GM18511 (cell line): ENCODE measurements at regions not wholly inside any gene's neighbourhood (a gene's known extent, or its start where the extent isn't known, plus 50 kb on each side); places are given as distances from the start of the nearest gene placed in this dataset.

ENCODE experiments used
- ATAC-seq: cut with Tn5 transposase; IDR thresholded peaks from one replicate; pipeline ENCODE4 v1.9.1; 2021; ENCODE audit warnings: mild to moderate bottlenecking, moderate library complexity; ENCODE audit not compliant: unreplicated experiment

GRCh38 chr9:90419221-90419851 lies 223.3 kb downstream of the DIRAS2 start:
- ATAC-seq: no peak

DNA sequence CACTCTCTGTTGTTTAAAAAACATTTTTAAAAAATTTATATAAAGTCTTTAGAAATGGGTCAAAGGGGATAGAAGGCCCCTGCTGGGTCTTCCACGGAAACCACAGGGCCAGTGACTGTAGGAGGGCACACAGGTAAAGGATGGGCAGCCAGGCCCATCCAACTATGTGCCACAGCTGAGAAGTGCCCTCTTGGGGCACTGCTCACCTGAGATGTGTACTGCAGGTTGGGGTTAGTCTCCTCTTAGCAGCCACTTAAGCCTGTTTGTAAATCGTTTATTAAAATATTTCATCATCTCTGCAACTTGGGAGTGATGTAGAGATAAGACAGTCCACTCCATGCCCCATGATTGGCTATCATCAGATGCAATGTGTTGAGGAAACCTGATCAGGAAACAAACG lies 222.4 kb downstream of the DIRAS2 start:
- no peak for ATAC-seq

GRCh38 chr9:90420768-90421513 lies 221.7 kb downstream of the DIRAS2 start:
- no peak for ATAC-seq

DNA sequence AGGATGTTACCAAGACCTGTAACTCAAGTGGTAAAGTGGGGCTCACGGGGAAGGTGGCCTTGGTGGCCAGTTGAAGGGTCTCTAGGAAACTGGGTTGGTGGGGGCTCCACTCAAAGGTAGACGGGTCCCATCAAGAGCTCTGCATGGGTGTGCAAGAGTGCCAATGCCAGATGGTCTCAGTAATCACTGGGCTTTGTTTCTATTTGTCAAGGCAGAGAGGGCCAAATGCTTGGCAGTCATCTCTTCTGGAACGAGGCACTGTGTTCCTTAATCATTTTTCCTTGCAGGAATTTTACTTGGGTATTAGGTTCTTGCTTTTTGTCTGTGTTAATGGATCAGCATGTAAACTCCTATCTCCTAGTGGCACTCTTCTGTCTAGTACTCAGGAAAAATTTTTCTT lies 220.8 kb downstream of the DIRAS2 start:
- no peak for ATAC-seq

- no peak for ATAC-seq
These were observed 218.9 kb downstream of the DIRAS2 start for GRCh38 chr9:90423661-90424193.

DNA sequence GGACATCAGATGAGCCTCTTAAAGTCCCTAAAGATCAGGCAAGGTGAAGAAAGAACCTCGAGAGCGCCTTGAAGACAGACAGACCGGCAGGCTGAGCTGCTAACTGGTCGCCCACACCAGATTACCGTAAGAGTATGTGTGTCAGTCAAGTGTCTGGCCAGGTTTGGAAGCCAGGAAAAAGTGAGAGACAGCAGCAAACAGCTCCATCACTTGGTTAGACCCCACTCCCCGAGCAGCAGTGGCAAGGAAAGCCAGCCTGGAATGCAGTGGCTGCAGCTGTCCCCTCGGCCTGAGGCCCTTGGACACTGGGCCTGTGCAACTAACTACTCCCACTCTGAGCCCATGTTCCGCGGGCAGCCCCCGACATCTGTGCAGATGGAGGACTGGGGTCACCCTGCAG lies 214.1 kb downstream of the DIRAS2 start:
- no peak for ATAC-seq

DNA sequence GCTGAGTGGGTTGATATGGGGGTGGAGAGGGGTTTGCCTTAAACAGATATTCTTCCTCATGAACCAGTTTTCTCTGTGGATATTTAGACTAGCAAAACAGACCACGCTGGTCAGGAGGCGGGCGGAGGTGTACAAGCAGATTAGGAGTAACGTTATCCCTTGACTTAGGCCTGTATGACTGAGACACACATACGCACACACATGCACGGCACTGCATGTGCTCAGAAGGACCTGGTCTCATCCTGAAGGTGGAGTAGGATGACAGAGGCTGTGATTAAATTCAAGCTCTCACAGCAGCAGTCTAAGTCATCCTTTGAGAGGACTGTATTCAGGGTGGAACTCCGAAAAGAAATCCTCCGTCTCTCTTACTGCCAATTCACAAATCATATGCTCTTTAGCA lies 209.7 kb downstream of the DIRAS2 start:
- ATAC-seq: no peak

DNA sequence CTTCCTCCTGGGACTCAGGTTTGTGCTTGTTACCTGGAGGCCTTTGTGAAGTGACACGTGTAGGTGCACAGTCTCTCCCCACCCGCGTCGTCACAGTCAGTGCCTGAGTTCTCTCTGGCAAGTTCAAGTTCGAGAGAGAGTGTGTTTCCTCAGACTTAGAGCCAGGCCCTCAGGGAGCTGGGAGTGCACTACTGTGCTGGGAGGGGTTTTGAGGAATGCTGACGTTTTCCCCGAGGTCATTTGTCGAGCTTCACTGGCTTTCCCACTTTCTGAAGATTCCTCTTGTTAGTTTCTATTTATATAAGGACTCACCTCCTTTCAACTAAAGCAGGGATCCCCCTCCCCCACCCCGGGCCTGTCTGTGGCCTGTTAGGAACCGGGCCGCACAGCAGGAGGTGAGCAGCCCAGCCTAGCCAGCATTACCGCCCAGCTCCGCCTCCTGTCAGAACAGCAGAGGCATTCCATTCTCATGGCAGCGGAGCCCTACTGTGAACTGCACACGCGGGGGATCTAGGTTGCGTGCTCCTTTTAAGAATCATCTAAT lies 209.2 kb downstream of the DIRAS2 start:
- ATAC-seq: no peak

DNA sequence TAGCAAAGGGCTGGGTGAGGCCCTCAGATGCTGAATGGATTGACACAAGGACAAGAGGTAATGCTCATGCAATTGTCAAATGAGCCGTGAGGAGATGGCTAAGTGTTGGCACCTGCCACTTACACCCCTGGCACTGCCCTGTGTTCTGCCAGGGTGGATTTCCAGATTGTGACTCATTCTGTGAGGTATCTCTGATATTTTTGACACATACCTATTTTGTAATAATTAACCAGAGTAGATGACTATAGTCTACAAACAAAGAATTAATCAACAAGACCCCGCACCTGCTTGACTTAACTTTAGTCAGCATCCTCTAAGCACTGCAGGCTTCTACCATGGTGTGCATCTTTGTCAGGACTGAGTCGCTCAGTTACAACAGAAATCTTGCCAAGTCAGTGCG lies 200.8 kb downstream of the DIRAS2 start:
- ATAC-seq: no peak

DNA sequence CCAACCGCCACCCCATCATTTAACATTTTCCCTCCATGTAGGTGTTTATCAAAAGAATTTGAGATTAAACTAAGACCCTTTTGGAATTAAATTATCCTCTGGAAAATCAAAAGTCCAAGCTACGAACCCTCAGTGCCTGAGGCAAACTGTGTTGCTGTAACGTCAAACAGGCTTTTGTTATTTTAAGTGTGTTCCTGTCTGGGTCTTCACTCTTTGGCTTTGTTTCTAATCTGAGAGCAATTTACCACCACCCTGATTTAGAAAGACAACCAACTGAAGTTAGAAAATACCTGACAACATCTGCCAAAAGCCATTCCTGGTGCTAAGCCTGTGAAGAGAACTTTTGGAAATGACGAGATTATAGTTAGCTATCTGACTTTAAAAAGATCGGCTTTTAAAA lies 199.9 kb downstream of the DIRAS2 start:
- ATAC-seq: no peak

- ATAC-seq: no peak
These were observed 197.9 kb downstream of the DIRAS2 start for GRCh38 chr9:90444609-90445204.

GRCh38 chr9:90445391-90445790 lies 197.2 kb downstream of the DIRAS2 start:
- ATAC-seq: no peak

GRCh38 chr9:90446200-90446948 lies 196.2 kb downstream of the DIRAS2 start:
- ATAC-seq: no peak

DNA sequence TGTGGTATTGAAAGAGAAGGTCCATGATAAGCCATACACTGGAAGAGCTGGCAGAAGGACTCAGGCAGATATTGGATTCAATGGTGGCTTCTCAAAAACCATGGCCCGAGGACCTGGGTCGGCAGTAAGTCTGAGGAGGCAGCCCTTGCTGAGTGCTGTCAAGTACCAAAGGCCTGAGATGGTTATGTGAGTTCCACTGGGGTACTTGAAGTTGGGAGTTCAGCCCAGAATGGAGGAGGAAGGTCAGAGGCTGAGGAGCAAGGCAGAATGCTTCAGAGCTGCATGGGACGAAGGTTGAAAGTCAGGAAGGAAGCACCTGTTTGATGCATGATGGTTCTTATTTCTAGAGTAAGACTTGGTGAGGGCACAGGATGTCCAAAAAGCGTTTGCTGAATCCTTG lies 194.9 kb downstream of the DIRAS2 start:
- ATAC-seq: no peak

GRCh38 chr9:90449213-90449925 lies 193.3 kb downstream of the DIRAS2 start:
- ATAC-seq: no peak

GRCh38 chr9:90451804-90452203 lies 190.8 kb downstream of the DIRAS2 start:
- ATAC-seq: no peak

GRCh38 chr9:90455316-90455715 lies 187.3 kb downstream of the DIRAS2 start:
- ATAC-seq: no peak

GRCh38 chr9:90457386-90458190 lies 185.0 kb downstream of the DIRAS2 start:
- no peak for ATAC-seq

GRCh38 chr9:90458485-90458884 lies 184.1 kb downstream of the DIRAS2 start:
- ATAC-seq: no peak

DNA sequence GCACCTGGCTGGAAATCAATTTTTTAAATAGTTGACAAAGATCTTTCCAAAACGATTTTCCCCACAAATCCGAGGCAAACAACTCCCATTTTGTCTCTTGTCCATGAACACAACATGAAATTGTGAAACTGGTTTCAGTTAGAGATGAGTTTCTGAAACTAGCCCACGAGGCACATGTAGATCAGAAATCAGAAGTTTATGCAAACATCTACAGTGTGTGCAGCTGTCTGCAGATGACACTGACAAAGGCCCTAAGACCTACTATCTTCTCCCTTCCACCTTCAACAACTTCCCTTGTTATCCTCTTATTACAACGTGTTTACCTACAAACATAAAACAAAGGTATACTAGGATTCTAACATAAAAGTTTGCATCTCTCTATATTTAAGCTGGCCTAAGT lies 183.3 kb downstream of the DIRAS2 start:
- ATAC-seq: peak; percentile 89
